GM21447 (cell line): ENCODE measurements at regions not wholly inside any gene's neighbourhood (a gene's known extent, or its start where the extent isn't known, plus 50 kb on each side); places are given as distances from the start of the nearest gene placed in this dataset.
"Not testable (repeated sequence)": the region's sequence is repeated elsewhere in the genome, so short reads cannot be mapped to it uniquely, and the experiment has no call there.

Experiments used
- ATAC-seq: cut with Tn5 transposase; IDR thresholded peaks from one replicate; pipeline ENCODE4 v1.9.1; 2021; ENCODE audit not compliant: unreplicated experiment

GRCh38 chr2:145379934-145380333 lies 860.0 kb upstream of the ZEB2 start:
- ATAC-seq: no peak

- ATAC-seq: no peak
These were observed 854.2 kb upstream of the ZEB2 start for GRCh38 chr2:145374165-145374564.

- not testable (repeated sequence) for ATAC-seq
These were observed 847.4 kb upstream of the ZEB2 start for GRCh38 chr2:145367334-145367733.

- ATAC-seq: no peak
These were observed 846.4 kb upstream of the ZEB2 start for GRCh38 chr2:145366341-145366740.

GRCh38 chr2:145360129-145360790 lies 840.3 kb upstream of the ZEB2 start:
- ATAC-seq: no peak

GRCh38 chr2:145359561-145359960 lies 839.6 kb upstream of the ZEB2 start:
- no peak for ATAC-seq

GRCh38 chr2:145356056-145356455 lies 836.1 kb upstream of the ZEB2 start:
- no peak for ATAC-seq

GRCh38 chr2:145352484-145352883 lies 832.6 kb upstream of the ZEB2 start:
- no peak for ATAC-seq

GRCh38 chr2:145351864-145352425 lies 832.0 kb upstream of the ZEB2 start:
- no peak for ATAC-seq

- no peak for ATAC-seq
These were observed 830.1 kb upstream of the ZEB2 start for GRCh38 chr2:145350011-145350410.

- ATAC-seq: no peak
These were observed 824.3 kb upstream of the ZEB2 start for GRCh38 chr2:145344076-145344724.

GRCh38 chr2:145343287-145343686 lies 823.4 kb upstream of the ZEB2 start:
- no peak for ATAC-seq

GRCh38 chr2:145341536-145341935 lies 821.6 kb upstream of the ZEB2 start:
- ATAC-seq: no peak

GRCh38 chr2:145339646-145340045 lies 819.7 kb upstream of the ZEB2 start:
- ATAC-seq: no peak

GRCh38 chr2:145332210-145332898 lies 812.4 kb upstream of the ZEB2 start:
- no peak for ATAC-seq

GRCh38 chr2:145329971-145330370 lies 810.1 kb upstream of the ZEB2 start:
- ATAC-seq: no peak

GRCh38 chr2:145325485-145325884 lies 805.6 kb upstream of the ZEB2 start:
- ATAC-seq: no peak

- no peak for ATAC-seq
These were observed 804.8 kb upstream of the ZEB2 start for GRCh38 chr2:145324748-145325147.

GRCh38 chr2:145323512-145323911 lies 803.6 kb upstream of the ZEB2 start:
- ATAC-seq: no peak

GRCh38 chr2:145321344-145321743 lies 801.4 kb upstream of the ZEB2 start:
- peak; percentile 65 for ATAC-seq

- no peak for ATAC-seq
These were observed 796.6 kb upstream of the ZEB2 start for GRCh38 chr2:145316496-145316895.

GRCh38 chr2:145315053-145315452 lies 795.1 kb upstream of the ZEB2 start:
- no peak for ATAC-seq
